AG04449 (cell line): ENCODE measurements at regions not wholly inside any gene's neighbourhood (a gene's known extent, or its start where the extent isn't known, plus 50 kb on each side); places are given as distances from the start of the nearest gene placed in this dataset.
"Not testable (repeated sequence)": the region's sequence is repeated elsewhere in the genome, so short reads cannot be mapped to it uniquely, and the experiment has no call there.

Source experiments
- CTCF ChIA-PET: fragments of 350-600 bp; formaldehyde crosslinking; extraction: SDS; loops from one replicate; lab custom pipeline; 2021; ENCODE audit warnings: antibody characterized with exemption; lab: Yijun Ruan, JAX
- POLR2A ChIA-PET: fragments of 400-600, 350-600 bp; formaldehyde crosslinking; extraction: SDS; loops from one replicate; lab custom pipeline; 2020; ENCODE audit warnings: antibody characterized with exemption, inconsistent platforms; lab: Yijun Ruan, JAX
- DNase-seq: peaks from one replicate; pipeline ENCODE4 v3.0.0-alpha.2; 2010; ENCODE audit warnings: low read depth, low spot score
- H3K4me3 ChIP-seq: 2 replicates; pipeline ENCODE4 v1.5.1; 2011; ENCODE audit warnings: low read depth, mild to moderate bottlenecking, control low read depth, low read length
- TF ChIP-seq, protein P1 (sequence below): IDR thresholded peaks from one replicate; pipeline ENCODE4 v1.5.1; 2011; ENCODE audit warnings: mild to moderate bottlenecking, moderate library complexity, low read length, control low read depth, inconsistent platforms; ENCODE audit not compliant: insufficient read depth; ENCODE audit errors: missing control alignments

- POLR2A ChIA-PET = no interaction called here
- CTCF ChIA-PET = no interaction called here
Observed at GRCh38 chr1:223039990-223040389, 103.1 kb downstream of the TLR5 start.

DNA sequence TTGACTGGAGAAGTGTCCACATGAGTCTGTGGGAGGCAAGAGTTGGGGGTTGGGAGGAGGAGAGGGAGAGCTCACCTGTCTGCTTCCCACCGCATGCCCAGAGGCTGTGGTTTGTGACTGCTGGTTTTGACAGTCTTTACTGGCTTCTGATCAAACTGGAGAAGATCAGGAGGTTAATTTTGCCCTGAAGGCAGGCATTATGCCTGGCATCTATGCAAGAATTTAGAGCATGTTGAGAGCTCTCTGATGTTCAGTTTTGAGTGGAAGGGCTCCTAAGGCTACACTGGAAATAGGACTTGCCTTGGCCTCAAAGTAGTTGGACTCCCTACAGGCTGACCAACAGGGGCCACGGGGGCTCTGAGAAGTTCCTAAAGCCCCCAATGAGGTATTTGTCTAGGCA lies 101.6 kb downstream of the TLR5 start:
- TF ChIP-seq, protein P1, sequence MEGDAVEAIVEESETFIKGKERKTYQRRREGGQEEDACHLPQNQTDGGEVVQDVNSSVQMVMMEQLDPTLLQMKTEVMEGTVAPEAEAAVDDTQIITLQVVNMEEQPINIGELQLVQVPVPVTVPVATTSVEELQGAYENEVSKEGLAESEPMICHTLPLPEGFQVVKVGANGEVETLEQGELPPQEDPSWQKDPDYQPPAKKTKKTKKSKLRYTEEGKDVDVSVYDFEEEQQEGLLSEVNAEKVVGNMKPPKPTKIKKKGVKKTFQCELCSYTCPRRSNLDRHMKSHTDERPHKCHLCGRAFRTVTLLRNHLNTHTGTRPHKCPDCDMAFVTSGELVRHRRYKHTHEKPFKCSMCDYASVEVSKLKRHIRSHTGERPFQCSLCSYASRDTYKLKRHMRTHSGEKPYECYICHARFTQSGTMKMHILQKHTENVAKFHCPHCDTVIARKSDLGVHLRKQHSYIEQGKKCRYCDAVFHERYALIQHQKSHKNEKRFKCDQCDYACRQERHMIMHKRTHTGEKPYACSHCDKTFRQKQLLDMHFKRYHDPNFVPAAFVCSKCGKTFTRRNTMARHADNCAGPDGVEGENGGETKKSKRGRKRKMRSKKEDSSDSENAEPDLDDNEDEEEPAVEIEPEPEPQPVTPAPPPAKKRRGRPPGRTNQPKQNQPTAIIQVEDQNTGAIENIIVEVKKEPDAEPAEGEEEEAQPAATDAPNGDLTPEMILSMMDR = no peak
- CTCF ChIA-PET = interaction anchor here (1.4 kb wide), 1 partner anchor 22 kb away, joined by 3 read pairs; no protein-coding TSS in a partner anchor
- DNase-seq = no peak
- POLR2A ChIA-PET = interaction anchor here (0.5 kb wide), 1 partner anchor 8 kb away, joined by 3 read pairs; no protein-coding TSS in a partner anchor
- no peak overlapping the region for H3K4me3 ChIP-seq

More at GRCh38 chr1:223039990-223040389, 103.1 kb downstream of the TLR5 start:
- no peak for DNase-seq
- H3K4me3 ChIP-seq = no peak overlapping the region
- TF ChIP-seq, protein P1 = no peak

DNA sequence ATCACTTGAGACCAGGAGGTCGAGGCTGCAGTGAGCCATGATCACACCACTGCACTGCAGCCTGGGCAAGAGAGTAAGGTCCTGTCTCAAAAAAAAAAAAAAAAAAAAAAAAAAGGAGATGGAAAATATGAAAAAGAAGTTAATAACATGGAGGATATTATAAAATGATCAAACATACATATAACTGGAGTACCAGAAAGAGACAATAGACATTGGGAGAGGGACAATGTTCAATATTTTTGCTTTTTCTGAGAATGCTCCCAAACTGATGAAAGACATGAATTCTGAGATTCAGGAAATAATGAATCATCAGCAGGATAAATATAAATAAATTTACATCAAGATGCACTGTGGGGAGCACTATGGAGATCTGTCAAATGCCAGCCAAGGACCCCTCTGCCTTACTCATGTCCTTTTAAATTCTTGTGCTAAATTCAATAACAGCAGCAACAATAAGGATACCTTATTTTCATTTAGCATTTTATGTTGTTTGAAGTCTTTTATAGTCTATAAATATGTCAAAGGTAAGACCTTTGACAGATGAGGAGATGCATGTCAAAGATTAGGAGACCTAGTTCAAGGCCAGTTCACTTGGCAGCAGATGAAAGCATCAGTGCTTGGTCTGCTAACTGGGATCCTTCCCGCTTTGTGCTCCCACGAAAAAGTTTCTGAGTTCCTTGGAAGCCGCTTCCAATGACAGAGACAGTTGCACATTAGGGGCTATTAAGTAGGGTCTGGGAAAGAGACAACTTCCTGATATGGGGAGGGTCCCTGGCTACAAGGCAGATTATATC lies 97.7 kb downstream of the TLR5 start:
- TF ChIP-seq, protein P1 = no peak
- H3K4me3 ChIP-seq = no peak overlapping the region
- no peak for DNase-seq
- CTCF ChIA-PET = interaction anchor here (0.9 kb wide), 1 partner anchor 44 kb away, joined by 3 read pairs; no protein-coding TSS in a partner anchor
- POLR2A ChIA-PET = no interaction called here

- H3K4me3 ChIP-seq = no peak overlapping the region
- ChIA-PET POLR2A (no interaction called here), CTCF (interaction anchor here (0.9 kb wide), 1 partner anchor 44 kb away, joined by 3 read pairs; no protein-coding TSS in a partner anchor)
- DNase-seq = no peak
- TF ChIP-seq, protein P1 = no peak
Observed at GRCh38 chr1:223046011-223046410, 97.0 kb downstream of the TLR5 start.

- H3K4me3 ChIP-seq, DNase-seq, POLR2A ChIA-PET: not testable (repeated sequence)
- CTCF ChIA-PET = interaction anchor here (0.9 kb wide), 1 partner anchor 43 kb away, joined by 3 read pairs; no protein-coding TSS in a partner anchor
Observed at GRCh38 chr1:223046463-223046862, 96.6 kb downstream of the TLR5 start.

- no peak for DNase-seq
- no peak overlapping the region for H3K4me3 ChIP-seq
- POLR2A ChIA-PET = interaction anchor here (0.8 kb wide), 1 partner anchor 18 kb away, joined by 4 read pairs; no protein-coding TSS in a partner anchor
- TF ChIP-seq, protein P1 = no peak
- CTCF ChIA-PET = interaction anchor here (0.9 kb wide), 1 partner anchor 31 kb away, joined by 3 read pairs; no protein-coding TSS in a partner anchor
Observed at GRCh38 chr1:223048026-223048425, 95.0 kb downstream of the TLR5 start.

- TF ChIP-seq, protein P1 = no peak
- H3K4me3 ChIP-seq = no peak overlapping the region
- POLR2A ChIA-PET = no interaction called here
- no peak for DNase-seq
- CTCF ChIA-PET = no interaction called here
Observed at GRCh38 chr1:223052462-223052861, 90.6 kb downstream of the TLR5 start.
